ENCODE measurements at regions not wholly inside any gene's neighbourhood (a gene's known extent, or its start where the extent isn't known, plus 50 kb on each side); places are given as distances from the start of the nearest gene placed in this dataset.

- no peak for DNase-seq
Measured at GRCh38 chr3:193851941-193852674, 259.1 kb downstream of the OPA1 start.

- DNase-seq, result no peak
Measured at GRCh38 chr3:193852901-193853300, 259.9 kb downstream of the OPA1 start.

- DNase-seq, result no peak
Measured at GRCh38 chr3:193853511-193854219, 260.7 kb downstream of the OPA1 start.

GRCh38 chr3:193857996-193858395 lies 265.0 kb downstream of the OPA1 start:
- DNase-seq, result no peak

GRCh38 chr3:193859195-193859594 lies 266.2 kb downstream of the OPA1 start:
- no peak for DNase-seq

GRCh38 chr3:193861012-193861411 lies 268.0 kb downstream of the OPA1 start:
- no peak for DNase-seq

GRCh38 chr3:193862843-193863242 lies 269.8 kb downstream of the OPA1 start:
- no peak for DNase-seq

- DNase-seq, result no peak
Measured at GRCh38 chr3:193863657-193864357, 270.8 kb downstream of the OPA1 start.

GRCh38 chr3:193865339-193865738 lies 270.6 kb upstream of the HES1 start:
- DNase-seq, result no peak

- no peak for DNase-seq
Measured at GRCh38 chr3:193865896-193866480, 270.0 kb upstream of the HES1 start.

GRCh38 chr3:193868590-193868989 lies 267.4 kb upstream of the HES1 start:
- DNase-seq, result no peak

GRCh38 chr3:193869221-193870201 lies 266.4 kb upstream of the HES1 start:
- DNase-seq, result no peak

GRCh38 chr3:193870376-193871219 lies 265.4 kb upstream of the HES1 start:
- DNase-seq, result no peak

- DNase-seq, result no peak
Measured at GRCh38 chr3:193871220-193871485, 264.8 kb upstream of the HES1 start.

- no peak for DNase-seq
Measured at GRCh38 chr3:193872265-193872753, 263.6 kb upstream of the HES1 start.

GRCh38 chr3:193873426-193874201 lies 262.3 kb upstream of the HES1 start:
- no peak for DNase-seq

- DNase-seq, result no peak
Measured at GRCh38 chr3:193874512-193874911, 261.4 kb upstream of the HES1 start.

GRCh38 chr3:193874997-193875593 lies 260.9 kb upstream of the HES1 start:
- DNase-seq, result no peak

- no peak for DNase-seq
Measured at GRCh38 chr3:193875601-193876321, 260.2 kb upstream of the HES1 start.
